Coronary artery (tissue), 2 donors: ENCODE measurements at regions not wholly inside any gene's neighbourhood (a gene's known extent, or its start where the extent isn't known, plus 50 kb on each side); places are given as distances from the start of the nearest gene placed in this dataset.

Experiments used
- DNase-seq: peaks from one replicate; pipeline ENCODE4 v3.0.0-alpha.2; 2017; ENCODE audit warnings: low spot score
- H3K27ac ChIP-seq, 2 donors: fragments of 200-600 bp; sonication (generic); one replicate each; pipeline ENCODE4 v1.5.1; 2016 to 2019
- H3K4me3 ChIP-seq: fragments of 200-600 bp; sonication (generic); 2 replicates; pipeline ENCODE4 v1.5.1; 2016; ENCODE audit warnings: mild to moderate bottlenecking, moderate library complexity
- TF ChIP-seq, protein P1 (sequence below): fragments of 200-600 bp; sonication (generic); IDR thresholded peaks from one replicate; pipeline ENCODE4 v1.5.1; 2019; ENCODE audit warnings: antibody characterized with exemption

DNA sequence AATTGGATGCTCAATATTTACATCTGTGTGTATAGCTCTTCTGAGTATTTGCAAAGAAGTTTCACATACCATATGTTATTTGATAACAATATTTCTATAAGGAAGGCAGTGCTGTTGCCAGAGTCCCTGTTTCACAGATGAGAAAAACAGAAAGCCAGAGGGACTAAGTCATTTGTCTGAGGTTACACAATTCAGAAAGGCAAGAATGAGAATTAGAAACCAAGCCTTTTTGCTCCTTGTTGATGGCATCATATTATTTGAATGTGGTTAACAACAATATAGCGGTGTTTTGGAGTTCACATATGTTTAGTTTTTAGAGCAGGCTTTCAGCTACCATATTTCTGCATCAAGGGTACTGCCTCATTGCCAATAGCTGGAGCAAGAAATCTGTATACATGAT is 110.9 kb upstream of the PRLR start:
- H3K4me3 ChIP-seq, result no peak overlapping the region
- no peak for DNase-seq
- TF ChIP-seq, protein P1, sequence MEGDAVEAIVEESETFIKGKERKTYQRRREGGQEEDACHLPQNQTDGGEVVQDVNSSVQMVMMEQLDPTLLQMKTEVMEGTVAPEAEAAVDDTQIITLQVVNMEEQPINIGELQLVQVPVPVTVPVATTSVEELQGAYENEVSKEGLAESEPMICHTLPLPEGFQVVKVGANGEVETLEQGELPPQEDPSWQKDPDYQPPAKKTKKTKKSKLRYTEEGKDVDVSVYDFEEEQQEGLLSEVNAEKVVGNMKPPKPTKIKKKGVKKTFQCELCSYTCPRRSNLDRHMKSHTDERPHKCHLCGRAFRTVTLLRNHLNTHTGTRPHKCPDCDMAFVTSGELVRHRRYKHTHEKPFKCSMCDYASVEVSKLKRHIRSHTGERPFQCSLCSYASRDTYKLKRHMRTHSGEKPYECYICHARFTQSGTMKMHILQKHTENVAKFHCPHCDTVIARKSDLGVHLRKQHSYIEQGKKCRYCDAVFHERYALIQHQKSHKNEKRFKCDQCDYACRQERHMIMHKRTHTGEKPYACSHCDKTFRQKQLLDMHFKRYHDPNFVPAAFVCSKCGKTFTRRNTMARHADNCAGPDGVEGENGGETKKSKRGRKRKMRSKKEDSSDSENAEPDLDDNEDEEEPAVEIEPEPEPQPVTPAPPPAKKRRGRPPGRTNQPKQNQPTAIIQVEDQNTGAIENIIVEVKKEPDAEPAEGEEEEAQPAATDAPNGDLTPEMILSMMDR, result no peak
- no peak overlapping the region for H3K27ac ChIP-seq

DNA sequence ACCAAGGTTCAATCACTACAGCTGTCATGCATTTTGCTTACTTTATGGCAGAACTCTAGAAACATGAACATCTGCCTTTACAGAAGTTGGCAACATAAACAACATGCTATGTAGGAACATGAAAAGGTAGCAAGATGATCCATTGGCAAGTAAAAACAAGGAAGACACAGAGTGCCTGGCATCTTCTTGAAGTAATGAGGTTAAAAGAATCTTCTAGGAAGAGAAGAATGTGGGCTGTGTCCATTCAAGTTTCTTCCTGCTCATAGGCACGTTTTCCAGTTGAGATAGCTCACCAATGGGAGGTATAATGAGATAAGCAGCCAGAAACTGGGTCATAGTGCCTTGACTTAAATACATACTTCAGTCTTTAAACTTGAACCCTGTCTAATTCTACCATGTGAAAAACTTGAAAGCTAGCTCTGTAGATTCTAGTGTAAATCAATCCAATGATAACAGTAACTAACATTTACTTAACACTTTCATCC is 109.4 kb upstream of the PRLR start:
- Histone ChIP-seq H3K4me3 (no peak overlapping the region), H3K27ac (no peak overlapping the region)
- TF ChIP-seq, protein P1, result no peak
- no peak for DNase-seq

DNA sequence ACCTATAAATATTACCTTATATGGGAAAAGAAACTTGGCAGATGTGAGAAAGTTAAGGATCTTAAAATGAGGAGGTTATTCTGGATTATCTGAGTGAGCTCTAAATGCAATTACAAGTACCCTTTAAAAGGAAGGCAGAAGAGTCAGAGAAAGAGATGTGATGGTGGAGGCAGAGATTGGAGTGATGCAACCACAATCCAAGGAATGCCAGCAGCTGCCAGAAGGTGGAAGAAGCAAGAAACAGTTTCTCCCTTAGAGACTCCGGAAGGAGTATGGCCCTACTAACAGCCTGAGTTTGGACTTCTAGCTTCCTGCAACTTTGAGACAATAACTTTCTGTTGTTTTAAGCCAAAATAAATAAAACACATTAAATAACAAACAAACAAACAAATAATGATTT is 108.7 kb upstream of the PRLR start:
- no peak for DNase-seq
- no peak overlapping the region for H3K27ac ChIP-seq
- TF ChIP-seq, protein P1, result no peak
- no peak overlapping the region for H3K4me3 ChIP-seq

DNA sequence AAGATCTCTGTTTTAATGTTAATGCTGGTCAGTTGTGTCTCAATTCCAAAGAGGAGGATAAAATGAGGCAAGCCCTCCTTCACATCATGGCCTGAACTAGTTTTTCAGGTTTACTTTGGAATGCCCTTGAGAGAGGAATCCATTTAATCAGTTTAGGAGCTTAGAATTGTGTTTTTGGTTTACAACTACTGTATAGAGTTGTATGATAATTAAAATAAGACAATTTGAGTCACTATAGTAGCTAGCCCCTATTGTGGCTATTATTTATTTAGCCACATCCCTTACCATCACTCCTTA is 107.8 kb upstream of the PRLR start:
- DNase-seq, result no peak
- TF ChIP-seq, protein P1, result no peak
- H3K27ac ChIP-seq, result no peak overlapping the region
- no peak overlapping the region for H3K4me3 ChIP-seq

DNA sequence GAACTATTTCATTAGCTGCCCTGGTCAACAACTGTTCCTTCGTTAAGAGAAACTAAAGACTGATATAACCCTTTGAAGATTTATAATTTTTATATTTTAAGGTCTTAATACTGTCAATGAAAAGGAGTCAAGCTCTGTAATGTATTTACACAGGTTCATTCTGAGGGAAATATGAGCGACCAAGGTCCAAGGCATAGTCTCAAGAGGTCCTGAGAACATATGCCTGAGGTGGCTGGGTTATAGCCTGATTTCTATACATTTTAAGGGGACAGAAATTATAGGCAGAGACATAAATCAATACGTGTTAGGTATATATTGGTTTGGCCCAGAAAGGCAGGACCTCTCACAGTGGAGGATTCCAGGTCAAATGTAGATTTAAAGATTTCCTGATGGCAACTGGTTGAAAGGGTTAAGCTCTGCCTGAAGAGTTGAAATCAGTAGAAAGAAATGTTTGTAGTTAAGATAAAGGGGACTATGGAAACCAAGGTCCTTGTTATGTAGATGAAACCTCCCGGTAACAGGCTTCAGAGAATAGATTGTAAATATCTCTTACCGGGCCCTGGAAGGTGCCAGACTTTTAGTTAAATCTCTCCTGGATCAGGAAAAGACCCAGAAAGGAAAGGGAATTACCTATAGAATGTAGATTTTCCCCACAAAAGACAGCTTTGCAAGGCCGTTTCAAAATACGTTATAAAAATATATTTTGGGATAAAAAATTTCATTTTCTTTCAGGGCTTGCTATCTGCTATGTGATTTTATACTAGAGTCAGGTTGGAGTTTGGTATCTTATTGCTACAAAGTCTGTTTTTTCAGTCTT is 107.3 kb upstream of the PRLR start:
- TF ChIP-seq, protein P1, result no peak
- Histone ChIP-seq H3K27ac (no peak overlapping the region), H3K4me3 (no peak overlapping the region)
- DNase-seq, result no peak

DNA sequence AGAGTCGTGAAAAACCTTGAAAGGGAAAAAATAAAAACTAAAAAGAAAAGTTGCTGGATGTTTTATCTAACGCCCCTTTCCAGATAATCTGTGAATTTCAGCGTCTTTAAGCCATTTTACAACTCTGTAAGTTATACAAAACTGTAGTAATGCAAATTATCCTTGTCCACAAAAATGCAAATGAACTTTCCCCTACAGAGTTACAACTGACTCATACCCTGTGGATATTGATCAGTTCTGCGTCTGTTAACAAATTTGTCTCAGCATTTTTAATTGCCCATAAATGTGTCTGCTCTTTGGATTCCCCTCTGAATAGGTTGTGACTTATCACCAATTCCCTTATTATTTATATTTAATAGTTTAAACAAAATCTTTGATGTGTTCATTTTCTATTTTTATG is 105.9 kb upstream of the PRLR start:
- TF ChIP-seq, protein P1, result no peak
- Histone ChIP-seq H3K4me3 (no peak overlapping the region), H3K27ac (no peak overlapping the region)
- DNase-seq, result no peak

DNA sequence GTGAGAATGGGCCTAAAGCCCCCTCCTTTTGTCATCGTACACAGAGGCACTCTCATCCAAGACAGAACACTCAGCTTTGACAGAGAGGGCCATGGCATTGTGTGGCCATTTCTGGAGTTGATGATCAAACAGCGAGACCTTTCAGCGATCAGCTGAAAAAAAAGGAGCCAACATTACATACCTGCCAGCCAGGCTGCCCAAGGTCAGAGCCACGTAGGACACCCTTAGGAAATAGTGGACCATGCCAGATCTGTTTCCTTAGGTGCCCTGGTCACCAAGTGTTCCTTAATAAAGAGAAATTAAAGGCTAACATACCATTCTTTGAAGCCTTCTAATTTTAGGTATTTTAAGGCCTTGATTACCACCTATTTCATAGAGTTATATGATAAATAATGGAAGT is 105.5 kb upstream of the PRLR start:
- no peak for DNase-seq
- TF ChIP-seq, protein P1, result no peak
- Histone ChIP-seq H3K27ac (no peak overlapping the region), H3K4me3 (no peak overlapping the region)
